GM23338 (cell line): ENCODE measurements at regions not wholly inside any gene's neighbourhood (a gene's known extent, or its start where the extent isn't known, plus 50 kb on each side); places are given as distances from the start of the nearest gene placed in this dataset.

Experiments
- ATAC-seq: fragments of 200-7000 bp; cut with Tn5 transposase; 3 replicates; pipeline ENCODE4 v1.9.1; 2020
- DNase-seq: peaks from one replicate; pipeline ENCODE4 v3.0.0-alpha.2; 2015; ENCODE audit warnings: low spot score
- H2AFZ ChIP-seq: fragments of 200-600 bp; sonication (generic); 2 replicates; pipeline ENCODE4 v1.8.0; 2016; ENCODE audit warnings: antibody characterized with exemption, mild to moderate bottlenecking, moderate library complexity
- H3F3A ChIP-seq: fragments of 200-600 bp; sonication (generic); replicated peaks from 2 replicates; pipeline ENCODE4 v1.8.0; 2017; ENCODE audit warnings: antibody characterized with exemption, mixed run types, low read depth
- H3K27ac ChIP-seq: fragments of 200-600 bp; sonication (generic); 2 replicates; pipeline ENCODE4 v1.6.1; 2016; ENCODE audit warnings: low read depth
- H3K27me3 ChIP-seq: fragments of 200-600 bp; sonication (generic); 2 replicates; pipeline ENCODE4 v1.8.0; 2016; ENCODE audit warnings: mild to moderate bottlenecking, mixed run types, moderate library complexity; ENCODE audit not compliant: insufficient read depth
- H3K36me3 ChIP-seq: fragments of 200-600 bp; sonication (generic); 2 replicates; pipeline ENCODE4 v1.8.0; 2016; ENCODE audit warnings: mild to moderate bottlenecking; ENCODE audit not compliant: insufficient read depth
- H3K4me1 ChIP-seq: fragments of 200-600 bp; sonication (generic); 2 replicates; pipeline ENCODE4 v1.8.0; 2016; ENCODE audit warnings: mild to moderate bottlenecking, moderate library complexity; ENCODE audit not compliant: insufficient read depth
- H3K4me2 ChIP-seq: fragments of 200-600 bp; sonication (generic); 2 replicates; pipeline ENCODE4 v1.7.1; 2017; ENCODE audit warnings: mixed run types
- H3K4me3 ChIP-seq: fragments of 200-600 bp; sonication (generic); 2 replicates; pipeline ENCODE4 v1.6.1; 2016; ENCODE audit warnings: mixed run types
- H3K79me2 ChIP-seq: fragments of 200-600 bp; sonication (generic); replicated peaks from 2 replicates; pipeline ENCODE4 v1.8.0; 2017; ENCODE audit warnings: mild to moderate bottlenecking; ENCODE audit not compliant: insufficient read depth
- H3K9me2 ChIP-seq: fragments of 200-600 bp; sonication (generic); 2 replicates; pipeline ENCODE4 v1.8.0; 2017; ENCODE audit not compliant: insufficient read depth
- H4K20me1 ChIP-seq: fragments of 200-600 bp; sonication (generic); replicated peaks from 2 replicates; pipeline ENCODE4 v1.8.0; 2017; ENCODE audit warnings: mild to moderate bottlenecking; ENCODE audit not compliant: insufficient read depth
- H3K27ac Mint-ChIP-seq: 2 replicates; pipeline ENCODE4 v1.8.0; 2020; ENCODE audit warnings: inconsistent platforms, mild to moderate bottlenecking, moderate library complexity, mixed read lengths
- H3K27me3 Mint-ChIP-seq: 3 replicates; pipeline ENCODE4 v1.8.0; 2022; ENCODE audit warnings: low read depth, mild to moderate bottlenecking, moderate library complexity, mixed read lengths, inconsistent platforms; ENCODE audit not compliant: insufficient read depth, poor library complexity
- H3K36me3 Mint-ChIP-seq: 3 replicates; pipeline ENCODE4 v1.8.0; 2021; ENCODE audit warnings: low read depth, mild to moderate bottlenecking, inconsistent platforms, moderate library complexity, mixed read lengths
- H3K4me1 Mint-ChIP-seq: 3 replicates; pipeline ENCODE4 v1.8.0; 2020; ENCODE audit warnings: mild to moderate bottlenecking, inconsistent platforms, mixed read lengths
- H3K4me3 Mint-ChIP-seq: 3 replicates; pipeline ENCODE4 v1.8.0; 2021; ENCODE audit warnings: moderate library complexity, mild to moderate bottlenecking, inconsistent platforms, mixed read lengths
- H3K9me3 Mint-ChIP-seq: 3 replicates; pipeline ENCODE4 v1.8.0; 2020; ENCODE audit warnings: moderate library complexity, mild to moderate bottlenecking, inconsistent platforms, mixed read lengths
- CREB1 ChIP-seq: fragments of 250-450 bp; sonication (Bioruptor Pico); IDR thresholded peaks from 2 replicates; pipeline ENCODE4 v1.5.0; 2020; ENCODE audit warnings: low read depth, mild to moderate bottlenecking, moderate library complexity
- EZH2phosphoT487 ChIP-seq: fragments of 200-600 bp; sonication (generic); IDR thresholded peaks from one replicate; pipeline ENCODE4 v1.8.1; 2018; ENCODE audit warnings: antibody characterized with exemption; ENCODE audit not compliant: unreplicated experiment
- JUNB ChIP-seq: IDR thresholded peaks from one replicate; pipeline ENCODE4 v1.6.1; 2016; ENCODE audit warnings: antibody characterized with exemption; ENCODE audit not compliant: unreplicated experiment
- NANOG ChIP-seq: IDR thresholded peaks from 2 replicates; pipeline ENCODE4 v1.6.1; 2016; ENCODE audit warnings: antibody characterized with exemption, borderline replicate concordance
- REST ChIP-seq: IDR thresholded peaks from one replicate; pipeline ENCODE4 v1.6.1; 2018; ENCODE audit warnings: antibody characterized with exemption; ENCODE audit not compliant: unreplicated experiment
- STAT1 ChIP-seq: IDR thresholded peaks from one replicate; pipeline ENCODE4 v1.6.1; 2016; ENCODE audit warnings: antibody characterized with exemption; ENCODE audit not compliant: unreplicated experiment
- ZNF114 ChIP-seq: fragments of 250-450 bp; sonication (Bioruptor Pico); IDR thresholded peaks from 2 replicates; pipeline ENCODE4 v1.5.0; 2020; ENCODE audit warnings: mild to moderate bottlenecking, moderate library complexity
- TF ChIP-seq, protein P1 (sequence below): IDR thresholded peaks from 2 replicates; pipeline ENCODE4 v1.6.1; 2016; ENCODE audit warnings: antibody characterized with exemption
- TF ChIP-seq, protein P2 (sequence below), 2 experiments: fragments of 200-600 bp in 1 of 2; sonication (generic) in 1 of 2; conservative IDR thresholded peaks; 2 replicates each; pipeline versions ENCODE4 v1.5.1 to v1.6.1; 2016 to 2017; ENCODE audit warnings: antibody characterized with exemption in 2 of 2, low read depth in 2 of 2, mild to moderate bottlenecking in 2 of 2, moderate library complexity in 1 of 2

- TF ChIP-seq, protein P1, sequence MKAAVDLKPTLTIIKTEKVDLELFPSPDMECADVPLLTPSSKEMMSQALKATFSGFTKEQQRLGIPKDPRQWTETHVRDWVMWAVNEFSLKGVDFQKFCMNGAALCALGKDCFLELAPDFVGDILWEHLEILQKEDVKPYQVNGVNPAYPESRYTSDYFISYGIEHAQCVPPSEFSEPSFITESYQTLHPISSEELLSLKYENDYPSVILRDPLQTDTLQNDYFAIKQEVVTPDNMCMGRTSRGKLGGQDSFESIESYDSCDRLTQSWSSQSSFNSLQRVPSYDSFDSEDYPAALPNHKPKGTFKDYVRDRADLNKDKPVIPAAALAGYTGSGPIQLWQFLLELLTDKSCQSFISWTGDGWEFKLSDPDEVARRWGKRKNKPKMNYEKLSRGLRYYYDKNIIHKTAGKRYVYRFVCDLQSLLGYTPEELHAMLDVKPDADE, result no peak
Observed at GRCh38 chr17:49913226-49914095, 55.5 kb upstream of the DLX4 start (continued).

- H4K20me1 ChIP-seq, result no peaks in the 10 kb centered on the region
- Mint-ChIP-seq H3K27ac (no peak overlapping the region), H3K36me3 (no peaks in the 10 kb centered on the region), H3K4me3 (no peak overlapping the region), H3K9me3 (peaks cover 2% of the 10 kb centered on the region; the same call in 1 of the 3 replicates), H3K27me3 (peaks cover 57% of the 10 kb centered on the region), H3K4me1 (peaks cover 21% of the 10 kb centered on the region)
- no peaks in the 10 kb centered on the region for H3K79me2 ChIP-seq
- no peaks in the 10 kb centered on the region for H3F3A ChIP-seq
- no peaks in the 10 kb centered on the region for H3K9me2 ChIP-seq
- ATAC-seq (no peak), DNase-seq (no peak)
- no peaks in the 10 kb centered on the region for H3K36me3 ChIP-seq
- no peak overlapping the region for H3K27ac ChIP-seq
- no peak overlapping the region for H3K4me3 ChIP-seq
- H3K27me3 ChIP-seq, result peaks cover 48% of the 10 kb centered on the region
- TF ChIP-seq JUNB (no peak), STAT1 (no peak), NANOG (no peak)
- TF ChIP-seq, protein P2, sequence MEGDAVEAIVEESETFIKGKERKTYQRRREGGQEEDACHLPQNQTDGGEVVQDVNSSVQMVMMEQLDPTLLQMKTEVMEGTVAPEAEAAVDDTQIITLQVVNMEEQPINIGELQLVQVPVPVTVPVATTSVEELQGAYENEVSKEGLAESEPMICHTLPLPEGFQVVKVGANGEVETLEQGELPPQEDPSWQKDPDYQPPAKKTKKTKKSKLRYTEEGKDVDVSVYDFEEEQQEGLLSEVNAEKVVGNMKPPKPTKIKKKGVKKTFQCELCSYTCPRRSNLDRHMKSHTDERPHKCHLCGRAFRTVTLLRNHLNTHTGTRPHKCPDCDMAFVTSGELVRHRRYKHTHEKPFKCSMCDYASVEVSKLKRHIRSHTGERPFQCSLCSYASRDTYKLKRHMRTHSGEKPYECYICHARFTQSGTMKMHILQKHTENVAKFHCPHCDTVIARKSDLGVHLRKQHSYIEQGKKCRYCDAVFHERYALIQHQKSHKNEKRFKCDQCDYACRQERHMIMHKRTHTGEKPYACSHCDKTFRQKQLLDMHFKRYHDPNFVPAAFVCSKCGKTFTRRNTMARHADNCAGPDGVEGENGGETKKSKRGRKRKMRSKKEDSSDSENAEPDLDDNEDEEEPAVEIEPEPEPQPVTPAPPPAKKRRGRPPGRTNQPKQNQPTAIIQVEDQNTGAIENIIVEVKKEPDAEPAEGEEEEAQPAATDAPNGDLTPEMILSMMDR (conservative IDR thresholded peaks at IDR 0.05; ENCODE audit: low read depth in 2 of 2), result no peak
- peaks cover 13% of the 10 kb centered on the region for H3K4me1 ChIP-seq
- H3K4me2 ChIP-seq, result no peak overlapping the region
- H2AFZ ChIP-seq, result no peak overlapping the region
Observed at GRCh38 chr17:49914096-49914490, 54.9 kb upstream of the DLX4 start.

DNA sequence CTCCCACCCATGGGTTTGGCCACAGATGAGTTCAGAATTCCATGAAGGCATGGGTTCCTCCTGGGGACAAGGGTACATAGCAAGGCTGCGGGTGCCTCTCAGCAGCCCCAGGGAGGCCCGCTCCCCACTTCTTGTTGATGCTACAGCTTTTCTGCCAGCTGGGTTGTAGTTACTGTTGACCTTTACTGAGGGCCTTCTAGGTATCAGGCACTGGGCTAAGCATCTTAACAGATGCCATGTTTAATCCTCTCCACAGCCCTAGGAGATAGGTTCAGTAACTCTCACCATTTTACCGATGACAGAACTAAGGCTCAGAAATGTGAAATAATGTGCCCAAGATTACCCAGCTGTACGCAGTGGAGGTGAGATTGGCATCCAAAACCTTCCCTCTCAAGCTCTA is 54.3 kb upstream of the DLX4 start:
- Mint-ChIP-seq H3K27ac (no peak overlapping the region), H3K4me3 (no peak overlapping the region), H3K36me3 (no peaks in the 10 kb centered on the region), H3K4me1 (peaks cover 15% of the 10 kb centered on the region), H3K9me3 (peaks cover 2% of the 10 kb centered on the region; the same call in 1 of the 3 replicates), H3K27me3 (peaks cover 52% of the 10 kb centered on the region)
- peaks cover 10% of the 10 kb centered on the region for H3K4me1 ChIP-seq
- H4K20me1 ChIP-seq, result no peaks in the 10 kb centered on the region
- TF ChIP-seq EZH2phosphoT487 (no peak), JUNB (no peak), ZNF114 (CRISPR knock-in tag) (no peak), REST (no peak), CREB1 (CRISPR knock-in tag) (no peak), STAT1 (no peak)
- TF ChIP-seq, protein P2 (conservative IDR thresholded peaks at IDR 0.05; ENCODE audit: low read depth in 2 of 2), result no peak
- H3K4me3 ChIP-seq, result no peak overlapping the region
- no peaks in the 10 kb centered on the region for H3K36me3 ChIP-seq
- no peaks in the 10 kb centered on the region for H3K9me2 ChIP-seq
- ATAC-seq (no peak), DNase-seq (no peak)
- no peak overlapping the region for H2AFZ ChIP-seq
- H3K79me2 ChIP-seq, result no peaks in the 10 kb centered on the region
- H3K27ac ChIP-seq, result no peak overlapping the region
- no peak overlapping the region for H3K4me2 ChIP-seq
- peaks cover 43% of the 10 kb centered on the region for H3K27me3 ChIP-seq
- no peaks in the 10 kb centered on the region for H3F3A ChIP-seq
